ENCODE measurements at regions not wholly inside any gene's neighbourhood (a gene's known extent, or its start where the extent isn't known, plus 50 kb on each side); places are given as distances from the start of the nearest gene placed in this dataset.
"Not testable (repeated sequence)": the region's sequence is repeated elsewhere in the genome, so short reads cannot be mapped to it uniquely, and the experiment has no call there.

DNA sequence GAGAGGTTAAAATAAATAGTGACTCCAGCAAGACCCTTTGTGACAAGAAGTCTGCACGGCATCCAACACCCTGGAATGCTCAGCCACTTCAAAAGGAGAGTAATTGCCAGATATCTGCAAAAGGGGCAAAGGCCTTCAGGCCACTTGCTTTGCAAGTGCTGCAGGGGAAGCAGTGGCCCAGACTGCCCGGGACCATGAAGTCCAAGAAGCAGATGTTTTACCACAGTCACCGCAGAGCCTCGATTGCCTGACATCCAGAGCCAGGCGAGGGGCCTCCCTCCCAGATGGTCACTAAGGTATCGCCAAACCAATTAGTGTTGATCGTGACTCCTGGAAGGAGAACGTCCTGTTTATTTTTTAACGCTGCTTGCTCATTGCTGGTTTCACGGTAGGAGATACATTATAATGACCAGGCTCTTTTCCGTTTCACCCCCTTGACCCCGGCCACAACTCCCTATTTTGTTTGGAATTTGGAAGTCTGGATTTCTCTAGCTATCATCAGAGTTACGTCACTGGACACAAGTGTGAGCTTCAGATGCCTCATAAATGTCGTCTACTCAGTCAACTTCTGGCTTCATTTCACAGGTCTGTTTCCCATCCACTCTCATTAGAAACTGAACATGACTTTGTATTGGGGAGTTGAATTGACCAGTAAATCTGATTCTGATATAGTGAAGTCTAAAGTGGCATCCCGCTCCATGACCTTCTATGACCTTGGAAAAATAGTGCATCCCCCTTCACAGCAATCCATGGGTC lies 276.2 kb downstream of the WDR11 start:
- H3K27ac Mint-ChIP-seq = no peak overlapping the region
- no peaks in the 10 kb centered on the region for H3K9me3 Mint-ChIP-seq
- no peaks in the 10 kb centered on the region for H3K4me1 Mint-ChIP-seq (ENCODE audit: low read depth)
- H3K27me3 Mint-ChIP-seq = no peaks in the 10 kb centered on the region
- no peaks in the 10 kb centered on the region for H3K36me3 Mint-ChIP-seq (ENCODE audit: low read depth)
- intact Hi-C loops (cut with micrococcal nuclease) = no loop called here
- H3K4me3 Mint-ChIP-seq = no peak overlapping the region

DNA sequence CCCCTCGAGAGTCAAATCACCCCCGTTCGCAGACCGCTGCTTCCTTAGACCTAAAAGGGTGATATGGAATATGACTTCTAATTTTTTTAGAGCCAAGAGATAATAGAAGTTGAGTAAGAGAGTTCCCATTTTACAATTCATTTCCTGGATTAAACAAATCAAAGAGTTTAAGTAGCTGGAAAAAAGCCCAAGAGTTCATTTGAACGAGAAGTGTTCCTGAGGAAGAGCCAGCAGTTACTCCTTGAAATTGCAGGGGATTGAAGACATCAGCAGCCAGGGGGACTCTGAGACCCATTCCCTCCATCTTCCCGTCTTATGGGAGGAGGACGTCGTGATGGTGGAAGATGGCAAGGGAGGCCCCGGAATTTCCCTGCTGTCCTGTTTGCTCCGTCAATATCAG lies 277.0 kb downstream of the WDR11 start:
- Mint-ChIP-seq H3K9me3 (no peaks in the 10 kb centered on the region), H3K36me3 (ENCODE audit: low read depth) (no peaks in the 10 kb centered on the region), H3K27ac (no peak overlapping the region), H3K27me3 (no peaks in the 10 kb centered on the region), H3K4me3 (no peak overlapping the region), H3K4me1 (ENCODE audit: low read depth) (no peaks in the 10 kb centered on the region)
- intact Hi-C loops (cut with micrococcal nuclease) = no loop called here

DNA sequence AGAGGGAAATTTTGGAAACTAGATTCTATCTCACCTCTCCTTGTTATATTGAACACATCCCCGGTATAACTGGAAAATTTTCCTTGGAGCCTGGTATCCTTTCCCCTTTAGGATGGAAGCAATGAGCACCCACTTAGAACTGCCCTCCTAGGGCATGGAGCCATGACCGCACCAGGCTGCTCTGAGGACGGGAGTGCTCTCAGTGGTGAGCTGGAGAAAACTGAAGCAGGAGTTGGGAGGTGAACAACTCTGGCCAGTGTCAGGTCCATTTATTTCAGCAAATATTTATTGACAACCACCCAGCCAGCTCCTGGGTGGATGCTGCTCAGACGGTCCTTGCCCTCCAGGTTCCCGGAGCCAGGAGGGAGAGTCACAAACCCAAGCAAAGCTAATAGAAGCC lies 278.1 kb downstream of the WDR11 start:
- intact Hi-C loops (cut with micrococcal nuclease) = no loop called here
- no peak overlapping the region for H3K4me3 Mint-ChIP-seq
- no peaks in the 10 kb centered on the region for H3K36me3 Mint-ChIP-seq (ENCODE audit: low read depth)

DNA sequence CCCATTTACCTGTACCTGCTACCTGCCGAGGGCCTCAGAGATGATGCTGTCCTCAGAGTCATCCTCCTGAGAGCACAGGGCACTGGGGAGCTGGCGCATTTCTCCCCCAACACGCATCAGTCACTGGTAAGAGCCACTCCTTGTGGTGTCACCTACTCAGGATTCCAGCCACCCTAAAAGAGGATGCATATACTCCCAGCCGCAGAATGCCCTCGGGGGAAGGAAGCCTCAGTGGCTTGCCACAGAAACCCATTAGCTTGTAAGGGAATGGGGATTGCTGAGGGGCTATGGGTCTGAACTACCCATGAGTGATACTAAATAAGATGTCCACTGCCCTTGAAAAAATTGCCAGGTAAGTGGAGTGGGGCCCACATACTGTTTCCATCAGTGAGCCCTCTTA lies 279.2 kb downstream of the WDR11 start:
- H3K9me3 Mint-ChIP-seq = no peaks in the 10 kb centered on the region
- no peak overlapping the region for H3K4me3 Mint-ChIP-seq
- no peak overlapping the region for H3K27ac Mint-ChIP-seq
- intact Hi-C loops (cut with micrococcal nuclease) = no loop called here
- no peaks in the 10 kb centered on the region for H3K4me1 Mint-ChIP-seq (ENCODE audit: low read depth)
- no peaks in the 10 kb centered on the region for H3K27me3 Mint-ChIP-seq
- H3K36me3 Mint-ChIP-seq (ENCODE audit: low read depth) = no peaks in the 10 kb centered on the region

More for the DNA sequence above, 278.1 kb downstream of the WDR11 start:
- Mint-ChIP-seq H3K4me1 (ENCODE audit: low read depth) (no peaks in the 10 kb centered on the region), H3K27me3 (no peaks in the 10 kb centered on the region), H3K27ac (no peak overlapping the region), H3K9me3 (no peaks in the 10 kb centered on the region)

DNA sequence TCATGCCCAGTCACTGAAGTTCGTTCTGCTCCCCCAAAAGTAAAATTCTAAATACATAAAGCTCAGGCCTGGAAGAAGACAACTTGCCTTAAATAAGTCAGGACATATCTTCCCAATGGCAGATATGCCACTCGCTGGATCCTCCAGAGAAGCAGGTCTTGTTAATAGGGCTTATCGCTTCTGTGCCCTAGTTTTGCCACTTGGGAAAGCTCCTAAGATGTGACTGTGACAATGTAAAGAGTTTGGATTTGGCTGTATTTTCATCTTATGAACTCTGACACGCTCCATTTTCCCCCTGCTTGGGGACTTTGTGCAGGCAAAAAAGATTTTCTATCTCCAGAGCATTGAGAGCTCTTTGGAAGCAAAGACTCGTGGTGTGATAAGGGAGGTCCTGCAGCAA lies 279.9 kb downstream of the WDR11 start:
- Mint-ChIP-seq H3K36me3 (ENCODE audit: low read depth) (no peaks in the 10 kb centered on the region), H3K4me1 (ENCODE audit: low read depth) (no peaks in the 10 kb centered on the region), H3K9me3 (no peaks in the 10 kb centered on the region), H3K27ac (no peak overlapping the region), H3K27me3 (no peaks in the 10 kb centered on the region), H3K4me3 (no peak overlapping the region)
- intact Hi-C loops (cut with micrococcal nuclease) = no loop called here

DNA sequence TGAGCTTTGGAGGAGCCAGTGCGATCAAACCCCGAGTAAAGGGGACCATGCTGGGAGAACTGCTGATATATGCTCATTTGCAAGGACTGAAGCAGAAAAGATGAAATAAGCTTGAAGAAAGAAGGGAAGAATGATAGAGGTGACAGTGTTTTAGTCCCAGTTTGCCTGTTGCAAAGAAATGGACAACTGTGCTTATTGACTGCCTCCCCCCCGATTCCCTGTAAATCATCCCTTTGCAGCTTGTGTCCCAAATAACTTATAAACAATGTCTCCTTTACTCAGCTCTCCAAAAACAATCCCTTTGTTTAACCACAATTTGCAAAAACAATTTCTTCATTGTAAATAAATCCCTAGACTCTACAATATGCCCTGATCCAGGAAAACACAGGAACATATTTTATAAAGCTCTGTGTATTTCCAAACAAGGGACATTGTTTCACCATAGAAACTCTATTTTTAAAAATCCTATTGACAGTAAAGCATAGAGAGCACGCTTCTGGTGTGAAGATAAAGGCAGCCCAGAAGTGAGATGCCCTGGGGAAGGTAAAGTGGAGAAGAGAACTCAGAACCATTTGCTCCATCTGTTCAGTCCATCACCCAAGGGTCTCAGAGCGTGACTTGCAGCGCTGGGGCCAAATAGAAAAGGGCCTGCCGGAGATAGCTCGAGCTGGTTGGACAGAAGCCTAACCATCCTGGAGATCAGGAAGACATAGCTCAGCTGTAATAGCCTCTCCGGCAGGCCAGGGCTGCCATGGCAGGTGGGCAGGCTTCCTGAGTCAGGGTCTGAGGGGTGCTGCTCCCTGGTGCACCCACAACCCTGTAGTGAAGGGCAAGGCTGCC lies 280.5 kb downstream of the WDR11 start:
- Mint-ChIP-seq H3K27ac (no peak overlapping the region), H3K4me3 (no peak overlapping the region), H3K27me3 (no peaks in the 10 kb centered on the region), H3K36me3 (ENCODE audit: low read depth) (no peaks in the 10 kb centered on the region), H3K9me3 (no peaks in the 10 kb centered on the region), H3K4me1 (ENCODE audit: low read depth) (no peaks in the 10 kb centered on the region)
- intact Hi-C loops (cut with micrococcal nuclease) = no loop called here

DNA sequence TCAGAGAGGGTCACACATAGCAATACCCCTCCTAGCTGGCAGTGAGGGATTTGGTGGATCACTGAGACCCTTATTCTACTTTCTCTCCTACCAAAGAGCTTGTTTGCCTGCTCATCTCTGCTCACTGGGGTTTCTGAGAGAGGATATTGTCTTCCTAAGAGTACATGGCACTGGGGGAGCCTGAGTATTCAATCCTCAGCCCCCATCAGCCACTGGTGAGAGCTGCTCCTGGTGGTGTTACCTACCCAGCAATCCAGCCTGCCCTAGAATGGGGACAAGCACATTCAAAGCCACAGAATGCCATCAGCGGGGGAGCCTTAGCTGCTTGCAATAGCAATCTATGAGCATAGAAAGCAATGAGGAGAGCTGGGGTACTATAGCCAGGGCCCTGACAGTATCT lies 281.1 kb downstream of the WDR11 start:
- H3K4me1 Mint-ChIP-seq (ENCODE audit: low read depth) = no peaks in the 10 kb centered on the region
- no peaks in the 10 kb centered on the region for H3K27me3 Mint-ChIP-seq
- H3K4me3 Mint-ChIP-seq = no peak overlapping the region
- H3K9me3 Mint-ChIP-seq = no peaks in the 10 kb centered on the region
- intact Hi-C loops (cut with micrococcal nuclease) = no loop called here
- H3K36me3 Mint-ChIP-seq (ENCODE audit: low read depth) = no peaks in the 10 kb centered on the region
- no peak overlapping the region for H3K27ac Mint-ChIP-seq

DNA sequence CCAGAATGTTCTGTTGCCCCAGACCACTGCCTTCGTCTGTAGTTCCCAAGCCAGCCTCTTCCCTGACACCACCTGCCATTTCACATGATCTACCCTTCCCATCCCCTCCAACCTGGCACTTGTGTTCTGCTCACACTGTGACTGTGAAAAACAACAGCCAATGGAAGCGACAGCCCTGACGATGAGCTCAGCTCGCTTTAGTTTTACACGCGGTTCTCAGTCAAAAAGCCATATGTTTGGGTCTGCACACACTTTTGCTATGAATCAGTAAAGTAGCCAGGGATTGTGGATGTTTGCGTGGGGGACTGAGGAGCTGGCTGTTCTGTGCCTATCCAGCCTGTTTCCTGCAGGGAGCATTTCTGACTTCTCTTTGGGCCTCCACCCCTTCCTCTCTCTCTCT lies 282.7 kb downstream of the WDR11 start:
- intact Hi-C loops (cut with micrococcal nuclease) = no loop called here
- no peaks in the 10 kb centered on the region for H3K27me3 Mint-ChIP-seq
- no peaks in the 10 kb centered on the region for H3K36me3 Mint-ChIP-seq (ENCODE audit: low read depth)
- no peak overlapping the region for H3K27ac Mint-ChIP-seq
- no peak overlapping the region for H3K4me3 Mint-ChIP-seq
- no peaks in the 10 kb centered on the region for H3K9me3 Mint-ChIP-seq
- no peaks in the 10 kb centered on the region for H3K4me1 Mint-ChIP-seq (ENCODE audit: low read depth)

DNA sequence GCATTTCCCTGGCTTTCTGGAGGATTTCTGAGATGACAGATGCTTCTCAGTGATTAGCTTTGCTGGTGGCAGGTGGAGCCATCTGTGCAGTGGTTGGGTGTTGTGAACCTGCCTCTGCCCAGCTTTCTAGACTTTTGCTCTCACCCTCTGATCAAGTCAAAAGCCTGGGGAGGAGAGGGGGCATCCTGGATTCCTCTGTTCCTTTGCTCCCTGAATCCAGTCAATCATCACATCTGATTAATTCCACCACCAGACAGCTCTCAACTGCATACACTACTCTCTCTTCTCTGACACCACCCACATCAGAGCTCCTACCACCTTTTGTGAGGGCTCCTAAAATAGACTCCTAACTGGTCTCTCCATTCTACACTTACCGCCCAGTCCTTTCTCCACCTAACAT lies 283.5 kb downstream of the WDR11 start:
- intact Hi-C loops (cut with micrococcal nuclease) = no loop called here
- Mint-ChIP-seq H3K4me1 (ENCODE audit: low read depth) (no peaks in the 10 kb centered on the region), H3K27ac (no peak overlapping the region), H3K27me3 (no peaks in the 10 kb centered on the region), H3K4me3 (no peak overlapping the region), H3K9me3 (no peaks in the 10 kb centered on the region), H3K36me3 (ENCODE audit: low read depth) (no peaks in the 10 kb centered on the region)

DNA sequence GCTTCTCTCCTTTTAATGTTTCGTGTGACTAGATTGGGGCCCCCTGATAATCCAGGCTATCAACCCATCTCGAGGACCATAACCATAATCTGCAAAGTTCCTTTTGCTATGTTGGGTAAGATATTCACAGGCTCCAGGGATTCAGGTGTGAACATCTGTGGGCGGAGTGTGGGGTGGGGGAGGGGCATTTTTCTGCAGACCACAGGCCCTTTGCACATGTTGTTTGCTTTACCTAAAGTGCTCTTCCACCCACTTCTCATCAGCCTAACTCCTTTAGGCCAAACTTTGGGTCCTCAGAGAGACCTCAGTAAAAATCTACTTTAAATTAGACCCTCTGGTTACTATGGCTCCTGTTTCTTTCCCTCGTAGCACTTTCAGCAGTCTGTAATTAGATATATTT lies 284.4 kb downstream of the WDR11 start:
- H3K4me3 Mint-ChIP-seq = no peak overlapping the region
- H3K9me3 Mint-ChIP-seq = no peaks in the 10 kb centered on the region
- no peaks in the 10 kb centered on the region for H3K4me1 Mint-ChIP-seq (ENCODE audit: low read depth)
- H3K27ac Mint-ChIP-seq = no peak overlapping the region
- no peaks in the 10 kb centered on the region for H3K36me3 Mint-ChIP-seq (ENCODE audit: low read depth)
- no peaks in the 10 kb centered on the region for H3K27me3 Mint-ChIP-seq
- intact Hi-C loops (cut with micrococcal nuclease) = no loop called here

DNA sequence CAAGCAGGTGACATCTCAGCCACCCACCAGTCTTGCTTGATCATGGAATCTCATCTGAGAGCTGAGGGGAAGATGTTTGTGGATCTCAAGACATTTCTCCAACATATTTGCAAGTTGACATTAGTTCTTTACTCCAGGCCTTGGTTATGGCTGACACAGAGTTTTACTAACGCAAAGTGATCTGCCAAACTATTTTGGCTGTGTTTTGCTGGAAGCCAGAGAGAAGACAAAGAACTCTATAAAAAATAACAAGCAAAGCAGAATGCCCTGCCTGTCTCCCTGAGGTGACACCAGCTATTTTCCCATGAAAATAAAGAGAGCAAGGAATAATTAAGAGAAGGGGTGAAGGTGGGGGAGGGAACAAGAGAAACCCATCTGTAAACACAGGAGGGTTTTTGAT lies 286.4 kb downstream of the WDR11 start:
- H3K27me3 Mint-ChIP-seq = no peaks in the 10 kb centered on the region
- H3K36me3 Mint-ChIP-seq (ENCODE audit: low read depth) = no peaks in the 10 kb centered on the region
- H3K27ac Mint-ChIP-seq = no peak overlapping the region
- intact Hi-C loops (cut with micrococcal nuclease) = no loop called here
- no peaks in the 10 kb centered on the region for H3K4me1 Mint-ChIP-seq (ENCODE audit: low read depth)
- no peak overlapping the region for H3K4me3 Mint-ChIP-seq
- peaks cover under 1% of the 10 kb centered on the region for H3K9me3 Mint-ChIP-seq

DNA sequence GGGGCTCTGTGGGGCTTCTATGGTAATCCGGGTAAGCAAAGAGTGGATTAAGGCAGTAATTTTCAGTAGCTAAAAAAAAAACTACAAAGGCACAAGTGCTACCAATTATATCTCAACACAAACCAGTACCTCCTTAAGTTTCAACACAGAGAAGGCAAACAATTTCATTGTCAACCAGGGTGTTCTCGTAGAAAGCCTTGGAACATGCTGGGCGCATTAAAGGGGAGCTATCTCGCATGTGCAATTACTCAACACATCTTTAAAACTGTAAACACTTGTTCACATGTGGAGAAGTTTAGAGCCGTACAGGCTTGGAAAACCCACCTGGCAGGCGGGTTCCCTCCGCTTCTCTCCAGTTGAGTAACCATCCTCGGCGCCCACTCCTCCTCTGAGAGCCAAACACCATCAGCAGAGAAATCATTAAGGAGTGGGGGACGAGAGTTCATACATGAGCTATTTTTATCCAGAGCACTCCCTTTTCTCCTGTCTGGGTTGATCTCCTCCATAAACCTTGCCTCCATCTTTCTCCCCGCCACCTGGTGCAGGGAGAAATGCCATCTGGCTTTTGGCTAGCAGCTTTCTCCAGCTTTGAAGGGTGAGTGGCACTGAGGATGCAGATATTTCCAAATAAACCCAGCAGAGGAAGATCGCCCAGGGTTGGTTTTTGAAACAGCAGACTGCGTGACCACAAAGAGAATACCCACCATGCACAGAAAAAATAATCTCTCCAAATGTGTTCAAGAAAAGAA lies 287.1 kb downstream of the WDR11 start:
- intact Hi-C loops (cut with micrococcal nuclease) = no loop called here
- Mint-ChIP-seq H3K27ac (no peak overlapping the region), H3K4me1 (ENCODE audit: low read depth) (no peaks in the 10 kb centered on the region), H3K27me3 (no peaks in the 10 kb centered on the region), H3K36me3 (ENCODE audit: low read depth) (no peaks in the 10 kb centered on the region), H3K4me3 (no peak overlapping the region), H3K9me3 (peaks cover 8% of the 10 kb centered on the region)

DNA sequence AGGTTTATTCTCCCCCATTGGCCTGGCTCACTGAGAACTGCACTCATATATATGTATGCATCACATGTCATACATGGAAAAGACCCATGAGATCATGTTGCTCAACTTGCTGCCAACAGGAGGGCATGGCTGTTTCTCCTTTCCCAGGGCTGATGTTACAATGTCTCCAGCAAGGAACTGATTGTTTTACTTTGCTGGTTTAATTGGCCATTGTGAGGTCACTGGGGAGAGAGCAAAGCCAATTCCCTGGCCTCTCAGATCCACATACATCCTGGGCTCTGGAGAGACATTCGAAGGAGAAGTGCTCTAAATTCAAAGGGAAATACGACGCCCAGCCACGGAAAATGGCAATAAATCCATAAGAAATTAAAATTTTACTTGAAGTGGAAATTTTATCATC lies 287.8 kb downstream of the WDR11 start:
- intact Hi-C loops (cut with micrococcal nuclease) = no loop called here
- H3K27me3 Mint-ChIP-seq = no peaks in the 10 kb centered on the region
- H3K4me1 Mint-ChIP-seq (ENCODE audit: low read depth) = no peaks in the 10 kb centered on the region
- peaks cover 15% of the 10 kb centered on the region for H3K9me3 Mint-ChIP-seq
- no peak overlapping the region for H3K27ac Mint-ChIP-seq
- H3K36me3 Mint-ChIP-seq (ENCODE audit: low read depth) = no peaks in the 10 kb centered on the region
- H3K4me3 Mint-ChIP-seq = no peak overlapping the region

DNA sequence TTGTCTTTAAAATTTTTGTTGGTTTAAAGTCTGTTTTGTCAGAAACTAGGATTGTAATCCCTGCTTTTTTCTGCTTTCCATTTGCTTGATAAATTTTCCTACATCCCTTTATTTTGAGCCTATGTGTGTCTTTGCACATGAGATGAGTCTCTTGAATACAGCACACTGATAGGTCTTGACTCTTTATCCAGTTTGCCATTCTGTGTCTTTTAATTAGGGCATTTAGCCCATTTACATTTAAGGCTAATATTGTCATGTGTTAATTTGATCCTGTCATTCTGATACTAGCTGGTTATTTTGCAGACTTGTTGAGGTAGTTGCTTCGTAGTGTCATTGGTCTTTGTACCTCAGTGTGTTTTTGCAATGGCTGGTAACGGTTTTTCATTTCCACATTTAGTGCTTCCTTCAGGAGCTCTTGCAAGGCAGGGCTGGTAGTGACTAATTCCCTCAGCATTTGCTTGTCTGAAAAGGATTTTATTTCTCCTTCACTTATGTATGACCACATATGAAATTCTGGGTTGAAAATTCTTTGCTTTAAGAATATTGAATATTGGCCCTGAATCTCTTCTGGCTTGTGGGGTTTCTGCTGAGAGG lies 294.7 kb downstream of the WDR11 start:
- H3K27me3 Mint-ChIP-seq; H3K36me3 Mint-ChIP-seq (ENCODE audit: low read depth); H3K4me1 Mint-ChIP-seq (ENCODE audit: low read depth); H3K4me3 Mint-ChIP-seq; intact Hi-C loops (cut with micrococcal nuclease); H3K27ac Mint-ChIP-seq: not testable (repeated sequence)
- H3K9me3 Mint-ChIP-seq = peaks cover 36% of the 10 kb centered on the region

All from dendritic cell treated with granulocyte-macrophage colony-stimulating factor and Interleukin-4, amounts not matched to agents 40 ng/mL and 50 ng/mL, for 4 days (primary cell).